ENCODE measurements at regions not wholly inside any gene's neighbourhood (a gene's known extent, or its start where the extent isn't known, plus 50 kb on each side); places are given as distances from the start of the nearest gene placed in this dataset.

GRCh38 chr10:111379534-111380187 is 302.8 kb downstream of the ADRA2A start:
- H3K9me3 ChIP-seq (ENCODE audit: control insufficient read depth, insufficient read depth, low read depth, low read length) = no peaks in the 10 kb centered on the region
- ChIA-PET CTCF (interaction anchor here (0.6 to 1.1 kb wide), 3 partner anchors 13 to 908 kb away, joined by 3 to 4 read pairs (median 3); partner anchors contain the start of gene ADRA2A), POLR2A (no interaction called here)
- no peak overlapping the region for H3K4me3 ChIP-seq (ENCODE audit: low read depth, low read length)
- H3K36me3 ChIP-seq (ENCODE audit: control insufficient read depth in 2 of 2, insufficient read depth in 1 of 2, low read length in 2 of 2) = no peaks in the 10 kb centered on the region
- H3K4me1 ChIP-seq (ENCODE audit: control insufficient read depth, insufficient read depth, low read length) = no peaks in the 10 kb centered on the region
- no peak overlapping the region for H3K27ac ChIP-seq (ENCODE audit: extremely low read depth, low read depth, low read length)
- TF ChIP-seq ZBTB11 (tag by site-specific recombination; conservative IDR thresholded peaks at IDR 0.05; ENCODE audit: low read depth) (no peak), YY2 (tag by site-specific recombination; IDR thresholded peaks at IDR 0.05) (no peak), WT1 (tag by site-specific recombination; IDR thresholded peaks at IDR 0.05) (no peak), ZNF623 (tag by site-specific recombination; IDR thresholded peaks at IDR 0.05) (no peak), ZBTB1 (tag by site-specific recombination; IDR thresholded peaks at IDR 0.05) (no peak), ZFHX2 (tag by site-specific recombination; conservative IDR thresholded peaks at IDR 0.05) (no peak), ZIC2 (tag by site-specific recombination; IDR thresholded peaks at IDR 0.05) (no peak), ZNF146 (tag by site-specific recombination; IDR thresholded peaks at IDR 0.05) (no peak), ZNF843 (tag by site-specific recombination; IDR thresholded peaks at IDR 0.05) (no peak), ZNF677 (tag by site-specific recombination; IDR thresholded peaks at IDR 0.05) (no peak), ZSCAN4 (tag by site-specific recombination; IDR thresholded peaks at IDR 0.05) (no peak), KLF10 (tag by site-specific recombination; IDR thresholded peaks at IDR 0.05) (no peak), ZNF174 (tag by site-specific recombination; IDR thresholded peaks at IDR 0.05) (no peak), ZBTB17 (tag by site-specific recombination; IDR thresholded peaks at IDR 0.05) (no peak)
- TF ChIP-seq, protein P1, sequence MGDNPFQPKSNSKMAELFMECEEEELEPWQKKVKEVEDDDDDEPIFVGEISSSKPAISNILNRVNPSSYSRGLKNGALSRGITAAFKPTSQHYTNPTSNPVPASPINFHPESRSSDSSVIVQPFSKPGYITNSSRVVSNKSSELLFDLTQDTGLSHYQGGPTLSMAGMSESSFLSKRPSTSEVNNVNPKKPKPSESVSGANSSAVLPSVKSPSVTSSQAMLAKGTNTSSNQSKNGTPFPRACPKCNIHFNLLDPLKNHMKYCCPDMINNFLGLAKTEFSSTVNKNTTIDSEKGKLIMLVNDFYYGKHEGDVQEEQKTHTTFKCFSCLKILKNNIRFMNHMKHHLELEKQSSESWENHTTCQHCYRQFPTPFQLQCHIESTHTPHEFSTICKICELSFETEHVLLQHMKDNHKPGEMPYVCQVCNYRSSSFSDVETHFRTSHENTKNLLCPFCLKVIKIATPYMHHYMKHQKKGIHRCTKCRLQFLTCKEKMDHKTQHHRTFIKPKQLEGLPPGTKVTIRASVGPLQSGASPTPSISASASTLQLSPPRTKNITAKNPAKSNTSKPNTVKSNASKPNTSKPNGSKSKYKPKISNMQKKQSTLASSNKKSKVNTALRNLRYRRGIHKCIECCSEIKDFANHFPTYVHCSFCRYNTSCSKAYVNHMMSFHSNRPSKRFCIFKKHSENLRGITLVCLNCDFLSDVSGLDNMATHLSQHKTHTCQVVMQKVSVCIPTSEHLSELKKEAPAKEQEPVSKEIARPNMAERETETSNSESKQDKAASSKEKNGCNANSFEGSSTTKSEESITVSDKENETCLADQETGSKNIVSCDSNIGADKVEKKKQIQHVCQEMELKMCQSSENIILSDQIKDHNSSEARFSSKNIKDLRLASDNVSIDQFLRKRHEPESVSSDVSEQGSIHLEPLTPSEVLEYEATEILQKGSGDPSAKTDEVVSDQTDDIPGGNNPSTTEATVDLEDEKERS (tag by site-specific recombination; IDR thresholded peaks at IDR 0.05) = no peak
- TF ChIP-seq, protein P2, sequence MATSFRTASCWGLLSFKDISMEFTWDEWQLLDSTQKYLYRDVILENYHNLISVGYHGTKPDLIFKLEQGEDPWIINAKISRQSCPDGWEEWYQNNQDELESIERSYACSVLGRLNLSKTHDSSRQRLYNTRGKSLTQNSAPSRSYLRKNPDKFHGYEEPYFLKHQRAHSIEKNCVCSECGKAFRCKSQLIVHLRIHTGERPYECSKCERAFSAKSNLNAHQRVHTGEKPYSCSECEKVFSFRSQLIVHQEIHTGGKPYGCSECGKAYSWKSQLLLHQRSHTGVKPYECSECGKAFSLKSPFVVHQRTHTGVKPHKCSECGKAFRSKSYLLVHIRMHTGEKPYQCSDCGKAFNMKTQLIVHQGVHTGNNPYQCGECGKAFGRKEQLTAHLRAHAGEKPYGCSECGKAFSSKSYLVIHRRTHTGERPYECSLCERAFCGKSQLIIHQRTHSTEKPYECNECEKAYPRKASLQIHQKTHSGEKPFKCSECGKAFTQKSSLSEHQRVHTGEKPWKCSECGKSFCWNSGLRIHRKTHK (tag by site-specific recombination; IDR thresholded peaks at IDR 0.05) = no peak

GRCh38 chr10:111384556-111384955 is 307.7 kb downstream of the ADRA2A start:
- POLR2A ChIA-PET = no interaction called here
- CTCF ChIA-PET = no interaction called here

More at GRCh38 chr10:111384556-111384955, 307.7 kb downstream of the ADRA2A start:
- H3K36me3 ChIP-seq (ENCODE audit: control insufficient read depth in 2 of 2, insufficient read depth in 1 of 2, low read length in 2 of 2) = no peaks in the 10 kb centered on the region
- H3K4me3 ChIP-seq (ENCODE audit: low read depth, low read length) = no peak overlapping the region
- TF ChIP-seq, protein P3, sequence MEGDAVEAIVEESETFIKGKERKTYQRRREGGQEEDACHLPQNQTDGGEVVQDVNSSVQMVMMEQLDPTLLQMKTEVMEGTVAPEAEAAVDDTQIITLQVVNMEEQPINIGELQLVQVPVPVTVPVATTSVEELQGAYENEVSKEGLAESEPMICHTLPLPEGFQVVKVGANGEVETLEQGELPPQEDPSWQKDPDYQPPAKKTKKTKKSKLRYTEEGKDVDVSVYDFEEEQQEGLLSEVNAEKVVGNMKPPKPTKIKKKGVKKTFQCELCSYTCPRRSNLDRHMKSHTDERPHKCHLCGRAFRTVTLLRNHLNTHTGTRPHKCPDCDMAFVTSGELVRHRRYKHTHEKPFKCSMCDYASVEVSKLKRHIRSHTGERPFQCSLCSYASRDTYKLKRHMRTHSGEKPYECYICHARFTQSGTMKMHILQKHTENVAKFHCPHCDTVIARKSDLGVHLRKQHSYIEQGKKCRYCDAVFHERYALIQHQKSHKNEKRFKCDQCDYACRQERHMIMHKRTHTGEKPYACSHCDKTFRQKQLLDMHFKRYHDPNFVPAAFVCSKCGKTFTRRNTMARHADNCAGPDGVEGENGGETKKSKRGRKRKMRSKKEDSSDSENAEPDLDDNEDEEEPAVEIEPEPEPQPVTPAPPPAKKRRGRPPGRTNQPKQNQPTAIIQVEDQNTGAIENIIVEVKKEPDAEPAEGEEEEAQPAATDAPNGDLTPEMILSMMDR (tag by site-specific recombination; IDR thresholded peaks at IDR 0.05) = no peak
- TF ChIP-seq ZNF654 (tag by site-specific recombination; IDR thresholded peaks at IDR 0.05; ENCODE audit: low read depth) (no peak), ZNF302 (tag by site-specific recombination; IDR thresholded peaks at IDR 0.05; ENCODE audit: low read depth) (no peak), ZSCAN23 (tag by site-specific recombination; IDR thresholded peaks at IDR 0.05) (no peak), PATZ1 (tag by site-specific recombination; IDR thresholded peaks at IDR 0.05) (no peak), ZNF610 (tag by site-specific recombination; IDR thresholded peaks at IDR 0.05; ENCODE audit: borderline replicate concordance) (no peak), ZNF785 (tag by site-specific recombination; IDR thresholded peaks at IDR 0.05) (no peak)
- no peaks in the 10 kb centered on the region for H3K4me1 ChIP-seq (ENCODE audit: control insufficient read depth, insufficient read depth, low read length)
- no peaks in the 10 kb centered on the region for H3K9me3 ChIP-seq (ENCODE audit: control insufficient read depth, insufficient read depth, low read depth, low read length)
- no peak overlapping the region for H3K27ac ChIP-seq (ENCODE audit: extremely low read depth, low read depth, low read length)

Data from HEK293 (cell line).